ENCODE measurements at regions not wholly inside any gene's neighbourhood (a gene's known extent, or its start where the extent isn't known, plus 50 kb on each side); places are given as distances from the start of the nearest gene placed in this dataset.

DNA sequence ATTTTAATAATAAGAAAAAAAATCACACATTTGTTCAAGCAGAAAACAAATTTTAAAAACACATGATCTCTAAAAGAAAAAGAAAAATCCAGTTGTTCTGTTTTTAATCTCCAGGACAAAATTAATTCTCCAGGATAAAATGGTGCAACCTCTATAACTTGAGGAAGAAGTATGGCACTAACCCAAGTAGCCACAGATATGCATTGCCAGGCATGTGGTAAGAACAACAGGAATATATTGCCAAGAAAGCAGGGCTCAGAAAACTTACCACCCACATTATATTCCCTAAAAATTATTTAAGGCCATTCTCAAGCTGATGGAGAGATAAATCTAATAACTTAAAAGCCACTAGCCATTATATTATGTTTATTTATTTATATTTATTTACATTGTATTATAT lies 295.7 kb upstream of the TMCO5A start:
- Histone ChIP-seq H3K23me2 (ENCODE audit: insufficient read length, low read depth, low read length, poor library complexity, severe bottlenecking) (no peaks in the 10 kb centered on the region), H3K14ac (ENCODE audit: insufficient read depth, low read length) (no peak overlapping the region), H3K27ac (ENCODE audit: insufficient read length, low read depth, low read length) (no peak overlapping the region), H3K79me1 (ENCODE audit: insufficient read depth, low read depth, low read length, poor library complexity, severe bottlenecking) (no peaks in the 10 kb centered on the region), H3K9me3 (ENCODE audit: control insufficient read depth, low read depth, low read length) (no peaks in the 10 kb centered on the region), H2BK15ac (ENCODE audit: low read depth, low read length) (no peak overlapping the region), H3T11ph (ENCODE audit: low read length) (no peak overlapping the region), H2AK5ac (ENCODE audit: insufficient read length, low read length) (no peak overlapping the region), H3K56ac (ENCODE audit: insufficient read length, low read depth, low read length) (no peak overlapping the region), H3K4ac (ENCODE audit: low read depth, low read length) (no peak overlapping the region), H2BK120ac (ENCODE audit: low read depth, low read length, poor library complexity, severe bottlenecking) (no peak overlapping the region), H2BK20ac (ENCODE audit: low read depth, low read length, poor library complexity, severe bottlenecking) (no peak overlapping the region), H2AFZ (ENCODE audit: low read length) (no peak overlapping the region), H3K4me1 (ENCODE audit: insufficient read depth, low read length) (no peaks in the 10 kb centered on the region), H2BK12ac (ENCODE audit: insufficient read length, low read depth, low read length) (no peak overlapping the region), H2BK5ac (ENCODE audit: insufficient read length, low read length) (no peak overlapping the region), H3K23ac (ENCODE audit: insufficient read length, low read depth, low read length) (no peak overlapping the region), H3K9ac (ENCODE audit: extremely low read depth, insufficient read length, low read length) (no peak overlapping the region), H3K79me2 (ENCODE audit: insufficient read depth, low read length) (no peaks in the 10 kb centered on the region), H3K27me3 (ENCODE audit: insufficient read depth, low read length) (no peaks in the 10 kb centered on the region), H4K8ac (replicated peaks; ENCODE audit: insufficient read length, low read depth, low read length) (no peak overlapping the region), H4K20me1 (ENCODE audit: control insufficient read depth, insufficient read depth, insufficient read length) (no peaks in the 10 kb centered on the region), H3K4me2 (ENCODE audit: insufficient read depth, insufficient read length, low read length) (no peak overlapping the region), H4K91ac (ENCODE audit: insufficient read length, low read depth, low read length) (no peak overlapping the region), H4K5ac (ENCODE audit: insufficient read length, low read depth, low read length) (no peak overlapping the region), H3K18ac (ENCODE audit: insufficient read length, low read depth, low read length) (no peak overlapping the region)
- Mint-ChIP-seq H3K4me3 (no peak overlapping the region), H3K27ac (no peak overlapping the region), H3K4me1 (no peaks in the 10 kb centered on the region), H3K36me3 (ENCODE audit: insufficient read depth in 1 of 3, low read depth in 3 of 3) (no peaks in the 10 kb centered on the region), H3K27me3 (ENCODE audit: low read depth) (peaks cover 3% of the 10 kb centered on the region), H3K9me3 (no peaks in the 10 kb centered on the region)
- no peak for DNase-seq
- TF ChIP-seq CTCF (conservative IDR thresholded peaks at IDR 0.05) = no peak
